Stimulated activated memory B cell treated with anti-CD40 and anti-IgM and Interleukin-4, amounts not matched to agents 10 μg/mL and 1 μg/mL and 100 μg/mL, for 72 hours (primary cell): ENCODE measurements at regions not wholly inside any gene's neighbourhood (a gene's known extent, or its start where the extent isn't known, plus 50 kb on each side); places are given as distances from the start of the nearest gene placed in this dataset.

ENCODE experiments used
- ATAC-seq: fragments of 150-1000 bp; cut with Tn5 transposase; 2 replicates; pipeline ENCODE4 v1.10.0; 2021
- H3K27ac Mint-ChIP-seq: one replicate; pipeline ENCODE4 v1.8.0; 2022; ENCODE audit warnings: mild to moderate bottlenecking, mixed read lengths
- H3K27me3 Mint-ChIP-seq: one replicate; pipeline ENCODE4 v1.8.0; 2022; ENCODE audit warnings: mixed read lengths
- H3K36me3 Mint-ChIP-seq: one replicate; pipeline ENCODE4 v1.8.0; 2022; ENCODE audit warnings: mixed read lengths
- H3K4me1 Mint-ChIP-seq: one replicate; pipeline ENCODE4 v1.8.0; 2022; ENCODE audit warnings: mixed read lengths
- H3K4me3 Mint-ChIP-seq: one replicate; pipeline ENCODE4 v1.8.0; 2022; ENCODE audit warnings: mild to moderate bottlenecking, moderate library complexity, mixed read lengths
- H3K9me3 Mint-ChIP-seq: one replicate; pipeline ENCODE4 v1.8.0; 2022; ENCODE audit warnings: mixed read lengths

- H3K27me3 Mint-ChIP-seq = no peaks in the 10 kb centered on the region
- no peak overlapping the region for H3K4me3 Mint-ChIP-seq
- H3K27ac Mint-ChIP-seq = no peak overlapping the region
- peaks cover 3% of the 10 kb centered on the region for H3K9me3 Mint-ChIP-seq
- H3K4me1 Mint-ChIP-seq = no peaks in the 10 kb centered on the region
- no peaks in the 10 kb centered on the region for H3K36me3 Mint-ChIP-seq
- ATAC-seq = no peak
Measured at GRCh38 chr18:39788383-39788782, 2166.7 kb upstream of the PIK3C3 start.

GRCh38 chr18:39786477-39786876 lies 2168.6 kb upstream of the PIK3C3 start:
- H3K36me3 Mint-ChIP-seq = no peaks in the 10 kb centered on the region
- no peaks in the 10 kb centered on the region for H3K4me1 Mint-ChIP-seq
- no peak overlapping the region for H3K27ac Mint-ChIP-seq
- no peak for ATAC-seq
- peaks cover 3% of the 10 kb centered on the region for H3K9me3 Mint-ChIP-seq
- H3K27me3 Mint-ChIP-seq = no peaks in the 10 kb centered on the region
- no peak overlapping the region for H3K4me3 Mint-ChIP-seq

- Mint-ChIP-seq H3K36me3 (no peaks in the 10 kb centered on the region), H3K27ac (no peak overlapping the region), H3K9me3 (peaks cover 3% of the 10 kb centered on the region), H3K27me3 (no peaks in the 10 kb centered on the region), H3K4me1 (no peaks in the 10 kb centered on the region), H3K4me3 (no peak overlapping the region)
- no peak for ATAC-seq
Measured at GRCh38 chr18:39784541-39784940, 2170.5 kb upstream of the PIK3C3 start.

- H3K27ac Mint-ChIP-seq = no peak overlapping the region
Measured at GRCh38 chr18:39781565-39781964, 2173.5 kb upstream of the PIK3C3 start.

GRCh38 chr18:39780774-39781173 lies 2174.3 kb upstream of the PIK3C3 start:
- Mint-ChIP-seq H3K9me3 (peaks cover 3% of the 10 kb centered on the region), H3K27ac (no peak overlapping the region), H3K36me3 (no peaks in the 10 kb centered on the region), H3K4me3 (no peak overlapping the region), H3K27me3 (no peaks in the 10 kb centered on the region), H3K4me1 (no peaks in the 10 kb centered on the region)
- no peak for ATAC-seq

More at GRCh38 chr18:39781565-39781964, 2173.5 kb upstream of the PIK3C3 start:
- no peaks in the 10 kb centered on the region for H3K4me1 Mint-ChIP-seq
- H3K9me3 Mint-ChIP-seq = peaks cover 3% of the 10 kb centered on the region
- no peak for ATAC-seq
- no peak overlapping the region for H3K4me3 Mint-ChIP-seq
- no peaks in the 10 kb centered on the region for H3K27me3 Mint-ChIP-seq
- no peaks in the 10 kb centered on the region for H3K36me3 Mint-ChIP-seq

- Mint-ChIP-seq H3K27me3 (no peaks in the 10 kb centered on the region), H3K27ac (no peak overlapping the region), H3K36me3 (no peaks in the 10 kb centered on the region), H3K4me1 (no peaks in the 10 kb centered on the region), H3K4me3 (no peak overlapping the region), H3K9me3 (peaks cover 3% of the 10 kb centered on the region)
- ATAC-seq = no peak
Measured at GRCh38 chr18:39779926-39780325, 2175.1 kb upstream of the PIK3C3 start.

- H3K4me1 Mint-ChIP-seq = no peaks in the 10 kb centered on the region
- H3K9me3 Mint-ChIP-seq = peaks cover 3% of the 10 kb centered on the region
- ATAC-seq = no peak
Measured at GRCh38 chr18:39776766-39777165, 2178.3 kb upstream of the PIK3C3 start.

GRCh38 chr18:39774957-39775598 lies 2180.0 kb upstream of the PIK3C3 start:
- Mint-ChIP-seq H3K27ac (no peak overlapping the region), H3K4me1 (no peaks in the 10 kb centered on the region), H3K36me3 (no peaks in the 10 kb centered on the region), H3K27me3 (no peaks in the 10 kb centered on the region), H3K9me3 (peaks cover 8% of the 10 kb centered on the region), H3K4me3 (no peak overlapping the region)
- no peak for ATAC-seq

More at GRCh38 chr18:39776766-39777165, 2178.3 kb upstream of the PIK3C3 start:
- Mint-ChIP-seq H3K4me3 (no peak overlapping the region), H3K27ac (no peak overlapping the region), H3K36me3 (no peaks in the 10 kb centered on the region), H3K27me3 (no peaks in the 10 kb centered on the region)

GRCh38 chr18:39773646-39774045 lies 2181.4 kb upstream of the PIK3C3 start:
- Mint-ChIP-seq H3K4me1 (no peaks in the 10 kb centered on the region), H3K4me3 (no peak overlapping the region), H3K36me3 (no peaks in the 10 kb centered on the region), H3K9me3 (peaks cover 6% of the 10 kb centered on the region), H3K27me3 (no peaks in the 10 kb centered on the region), H3K27ac (no peak overlapping the region)
- ATAC-seq = no peak

GRCh38 chr18:39772155-39772919 lies 2182.7 kb upstream of the PIK3C3 start:
- H3K27ac Mint-ChIP-seq = no peak overlapping the region
- H3K27me3 Mint-ChIP-seq = no peaks in the 10 kb centered on the region
- H3K4me1 Mint-ChIP-seq = no peaks in the 10 kb centered on the region
- ATAC-seq = peak; percentile 24
- H3K4me3 Mint-ChIP-seq = no peak overlapping the region
- no peaks in the 10 kb centered on the region for H3K36me3 Mint-ChIP-seq
- peaks cover 6% of the 10 kb centered on the region for H3K9me3 Mint-ChIP-seq

- Mint-ChIP-seq H3K27me3 (no peaks in the 10 kb centered on the region), H3K4me3 (no peak overlapping the region), H3K27ac (no peak overlapping the region), H3K36me3 (no peaks in the 10 kb centered on the region), H3K9me3 (peaks cover 6% of the 10 kb centered on the region), H3K4me1 (no peaks in the 10 kb centered on the region)
- no peak for ATAC-seq
Measured at GRCh38 chr18:39770399-39770798, 2184.6 kb upstream of the PIK3C3 start.

- Mint-ChIP-seq H3K27ac (no peak overlapping the region), H3K36me3 (no peaks in the 10 kb centered on the region), H3K27me3 (no peaks in the 10 kb centered on the region), H3K9me3 (no peaks in the 10 kb centered on the region), H3K4me3 (no peak overlapping the region), H3K4me1 (no peaks in the 10 kb centered on the region)
- no peak for ATAC-seq
Measured at GRCh38 chr18:39764873-39765272, 2190.2 kb upstream of the PIK3C3 start.

GRCh38 chr18:39761273-39761672 lies 2193.8 kb upstream of the PIK3C3 start:
- Mint-ChIP-seq H3K36me3 (no peaks in the 10 kb centered on the region), H3K27me3 (no peaks in the 10 kb centered on the region), H3K27ac (no peak overlapping the region), H3K4me1 (no peaks in the 10 kb centered on the region), H3K9me3 (no peaks in the 10 kb centered on the region), H3K4me3 (no peak overlapping the region)
- ATAC-seq = no peak

GRCh38 chr18:39759926-39760325 lies 2194.3 kb upstream of the CELF4 start:
- Mint-ChIP-seq H3K4me3 (no peak overlapping the region), H3K27ac (no peak overlapping the region)

GRCh38 chr18:39753178-39753577 lies 2187.6 kb upstream of the CELF4 start:
- H3K27ac Mint-ChIP-seq = no peak overlapping the region
- H3K4me1 Mint-ChIP-seq = no peaks in the 10 kb centered on the region
- peaks cover 7% of the 10 kb centered on the region for H3K9me3 Mint-ChIP-seq
- no peak for ATAC-seq
- no peaks in the 10 kb centered on the region for H3K36me3 Mint-ChIP-seq
- no peaks in the 10 kb centered on the region for H3K27me3 Mint-ChIP-seq
- no peak overlapping the region for H3K4me3 Mint-ChIP-seq

More at GRCh38 chr18:39759926-39760325, 2194.3 kb upstream of the CELF4 start:
- H3K36me3 Mint-ChIP-seq = no peaks in the 10 kb centered on the region
- H3K9me3 Mint-ChIP-seq = peaks cover 3% of the 10 kb centered on the region
- no peaks in the 10 kb centered on the region for H3K27me3 Mint-ChIP-seq
- no peak for ATAC-seq
- no peaks in the 10 kb centered on the region for H3K4me1 Mint-ChIP-seq

GRCh38 chr18:39752351-39752750 lies 2186.8 kb upstream of the CELF4 start:
- Mint-ChIP-seq H3K36me3 (no peaks in the 10 kb centered on the region), H3K4me3 (no peak overlapping the region), H3K4me1 (no peaks in the 10 kb centered on the region), H3K27ac (no peak overlapping the region), H3K9me3 (peaks cover 7% of the 10 kb centered on the region), H3K27me3 (no peaks in the 10 kb centered on the region)
- ATAC-seq = no peak
